Neuronal stem cell (in vitro differentiated cells): ENCODE measurements at regions not wholly inside any gene's neighbourhood (a gene's known extent, or its start where the extent isn't known, plus 50 kb on each side); places are given as distances from the start of the nearest gene placed in this dataset.

Experiments used
- DNase-seq: peaks from one replicate; pipeline ENCODE4 v3.0.0-alpha.2; 2013; ENCODE audit warnings: low spot score
- H2AFZ ChIP-seq: one replicate; pipeline ENCODE4 v1.6.1; 2013; ENCODE audit warnings: mild to moderate bottlenecking, low read length, inconsistent platforms
- H2AK5ac ChIP-seq: 2 replicates; pipeline ENCODE4 v1.6.1; 2013; ENCODE audit warnings: low read depth, mild to moderate bottlenecking, inconsistent platforms, low read length, moderate library complexity, mixed read lengths
- H2BK120ac ChIP-seq: 2 replicates; pipeline ENCODE4 v1.6.1; 2013; ENCODE audit warnings: low read depth, mild to moderate bottlenecking, inconsistent platforms, low read length, moderate library complexity, mixed read lengths
- H2BK12ac ChIP-seq: one replicate; pipeline ENCODE4 v1.6.1; 2013; ENCODE audit warnings: low read length, inconsistent platforms
- H2BK15ac ChIP-seq: 2 replicates; pipeline ENCODE4 v1.6.1; 2013; ENCODE audit warnings: mild to moderate bottlenecking, low read length, inconsistent platforms, mixed read lengths
- H2BK5ac ChIP-seq: one replicate; pipeline ENCODE4 v1.6.1; 2013; ENCODE audit warnings: inconsistent platforms, mild to moderate bottlenecking, low read length, moderate library complexity
- H3K14ac ChIP-seq: one replicate; pipeline ENCODE4 v1.6.1; 2013; ENCODE audit warnings: low read length, inconsistent platforms
- H3K18ac ChIP-seq: 2 replicates; pipeline ENCODE4 v1.6.1; 2013; ENCODE audit warnings: low read length, inconsistent platforms
- H3K23ac ChIP-seq: 2 replicates; pipeline ENCODE4 v1.6.1; 2013; ENCODE audit warnings: low read depth, mild to moderate bottlenecking, mixed read lengths, low read length, inconsistent platforms; ENCODE audit not compliant: poor library complexity
- H3K27ac ChIP-seq: replicated peaks from 3 replicates; pipeline ENCODE4 v1.5.1; 2013; ENCODE audit warnings: low read length, inconsistent platforms
- H3K27me3 ChIP-seq, 3 experiments: 2 replicates each; pipeline ENCODE4 v1.6.1; 2013; ENCODE audit warnings: low read length in 3 of 3, mild to moderate bottlenecking in 2 of 3, inconsistent platforms in 1 of 3, low read depth in 1 of 3, mixed read lengths in 1 of 3, moderate library complexity in 1 of 3; ENCODE audit not compliant: control insufficient read depth in 3 of 3, insufficient read depth in 3 of 3
- H3K36me3 ChIP-seq, 2 donors: replicated peaks in 1 of 2; 2 replicates each; pipeline ENCODE4 v1.6.1; 2013; ENCODE audit warnings: low read length in 2 of 2; ENCODE audit not compliant: control insufficient read depth in 2 of 2, insufficient read depth in 2 of 2
- H3K4ac ChIP-seq: 2 replicates; pipeline ENCODE4 v1.6.1; 2013; ENCODE audit warnings: inconsistent platforms, mild to moderate bottlenecking, low read length, moderate library complexity
- H3K4me1 ChIP-seq, 2 donors: 1 replicate in 1 of 2; 2 replicates in 1 of 2; pipeline ENCODE4 v1.6.1; 2013; ENCODE audit warnings: low read length in 2 of 2, low read depth in 1 of 2; ENCODE audit not compliant: control insufficient read depth in 2 of 2, insufficient read depth in 1 of 2
- H3K4me2 ChIP-seq: one replicate; pipeline ENCODE4 v1.6.1; 2013; ENCODE audit warnings: mild to moderate bottlenecking, low read length, inconsistent platforms; ENCODE audit not compliant: insufficient read depth, poor library complexity, severe bottlenecking
- H3K4me3 ChIP-seq, 2 donors: 2 replicates each; pipeline ENCODE4 v1.5.1; 2013; ENCODE audit warnings: low read length in 2 of 2, mild to moderate bottlenecking in 2 of 2, inconsistent platforms in 1 of 2, moderate library complexity in 1 of 2
- H3K79me1 ChIP-seq: one replicate; pipeline ENCODE4 v1.6.1; 2013; ENCODE audit warnings: low read depth, mild to moderate bottlenecking, inconsistent platforms, low read length, moderate library complexity
- H3K9ac ChIP-seq: one replicate; pipeline ENCODE4 v1.6.1; 2013; ENCODE audit warnings: mild to moderate bottlenecking, low read depth, low read length, inconsistent platforms; ENCODE audit not compliant: poor library complexity
- H3K9me3 ChIP-seq, 2 donors: replicated peaks in 1 of 2; 2 replicates each; pipeline versions ENCODE3 to v1.6.1; 2013; ENCODE audit warnings: low read length in 2 of 2, mild to moderate bottlenecking in 2 of 2, inconsistent platforms in 1 of 2, low read depth in 1 of 2, mixed read lengths in 1 of 2, moderate library complexity in 1 of 2; ENCODE audit not compliant: control insufficient read depth in 2 of 2, insufficient read depth in 1 of 2
- H4K8ac ChIP-seq: one replicate; pipeline ENCODE4 v1.6.1; 2013; ENCODE audit warnings: low read depth, mild to moderate bottlenecking, inconsistent platforms, low read length, moderate library complexity
- H4K91ac ChIP-seq: one replicate; pipeline ENCODE4 v1.6.1; 2013; ENCODE audit warnings: low read length, low read depth, mild to moderate bottlenecking, inconsistent platforms; ENCODE audit not compliant: poor library complexity
- WGBS, 2 donors: extraction: QIAGEN DNeasy Blood & Tissue Kit; methylation state at CpG; one replicate each; pipeline ENCODE4 v1.1.7; 2013; ENCODE audit warnings: missing lambda C conversion rate in 2 of 2, mixed read lengths in 1 of 2; ENCODE audit not compliant: insufficient read length in 2 of 2, insufficient replicate concordance in 1 of 2; ENCODE audit errors: extremely low coverage in 2 of 2; 5-methylcytosine and 5-hydroxymethylcytosine counted together

DNA sequence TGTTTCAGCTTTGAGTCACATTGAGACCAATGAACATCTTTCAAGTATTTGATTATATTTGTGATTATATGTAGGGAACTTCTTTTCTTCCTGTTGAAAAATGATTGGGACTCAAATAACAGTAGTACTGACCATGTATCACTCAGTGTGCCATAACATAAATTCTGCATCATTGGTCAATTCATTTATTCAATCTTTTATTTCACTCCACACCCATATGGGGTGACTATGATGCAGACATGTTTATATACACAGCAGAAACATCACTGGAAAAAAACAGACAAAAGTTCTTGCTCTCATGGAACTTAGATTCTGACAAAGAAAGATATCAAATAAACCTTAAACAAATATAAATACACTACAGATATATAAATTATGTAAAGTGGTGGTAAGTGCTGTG is 74.7 kb upstream of the ANXA1 start:
- Histone ChIP-seq H4K8ac (no peak overlapping the region), H3K4me1 (peaks cover 0 to 5% of the 10 kb centered on the region in 2 donors), H2BK12ac (no peak overlapping the region), H3K36me3 (no peaks in the 10 kb centered on the region), H4K91ac (no peak overlapping the region), H3K79me1 (no peaks in the 10 kb centered on the region), H2AK5ac (no peak overlapping the region), H2AFZ (no peak overlapping the region), H2BK5ac (no peak overlapping the region), H3K4me3 (no peak overlapping the region), H2BK15ac (no peak overlapping the region), H3K9me3 (no peaks in the 10 kb centered on the region), H3K23ac (no peak overlapping the region), H3K14ac (no peak overlapping the region), H3K27me3 (no peaks in the 10 kb centered on the region), H3K27ac (no peak overlapping the region), H3K4me2 (no peak overlapping the region), H3K18ac (no peak overlapping the region), H2BK120ac (no peak overlapping the region), H3K4ac (no peak overlapping the region), H3K9ac (no peak overlapping the region)
- DNase-seq = no peak

DNA sequence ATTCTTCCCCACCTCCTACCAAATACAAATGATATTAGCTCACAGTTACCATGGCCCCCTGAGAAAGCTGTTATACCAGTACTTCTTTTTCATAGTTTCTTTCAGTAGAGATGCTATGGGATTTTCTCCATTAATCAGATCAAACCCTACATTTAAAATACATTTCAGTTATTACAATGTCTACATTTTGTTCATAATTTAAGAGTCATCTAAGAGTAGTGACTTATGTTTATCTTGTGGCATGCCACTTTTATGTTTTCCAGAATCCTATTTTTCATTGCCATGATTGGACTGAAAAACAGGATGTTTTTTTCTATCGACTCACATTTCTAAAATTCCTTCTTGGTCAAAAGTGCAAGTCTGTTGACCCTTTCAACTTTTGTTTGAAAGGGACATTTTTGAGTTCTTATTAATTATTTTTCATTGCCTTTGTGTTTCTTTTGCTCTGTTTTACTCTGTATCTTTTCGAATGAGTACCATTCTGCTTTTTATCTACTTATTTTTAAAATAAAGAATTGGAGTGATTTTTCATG is 77.4 kb upstream of the ANXA1 start:
- no CpG with 5 or more reads among the region's 2 CpGs for WGBS, 2 donors
- H3K9me3 ChIP-seq = no peaks in the 10 kb centered on the region
- H2BK12ac ChIP-seq = no peak overlapping the region
- H2AK5ac ChIP-seq = no peak overlapping the region
- H4K91ac ChIP-seq = no peak overlapping the region
- H3K4me1 ChIP-seq = no peaks in the 10 kb centered on the region
- H3K4ac ChIP-seq = no peak overlapping the region
- H3K4me3 ChIP-seq = no peak overlapping the region
- H2AFZ ChIP-seq = no peak overlapping the region
- no peak overlapping the region for H4K8ac ChIP-seq
- H2BK15ac ChIP-seq = no peak overlapping the region
- H3K79me1 ChIP-seq = no peaks in the 10 kb centered on the region
- H3K14ac ChIP-seq = no peak overlapping the region
- H3K4me2 ChIP-seq = no peak overlapping the region
- H3K9ac ChIP-seq = no peak overlapping the region
- H3K18ac ChIP-seq = no peak overlapping the region
- no peak overlapping the region for H3K23ac ChIP-seq
- no peak for DNase-seq
- no peaks in the 10 kb centered on the region for H3K27me3 ChIP-seq
- no peak overlapping the region for H3K27ac ChIP-seq
- no peak overlapping the region for H2BK120ac ChIP-seq
- no peaks in the 10 kb centered on the region for H3K36me3 ChIP-seq
- H2BK5ac ChIP-seq = no peak overlapping the region

DNA sequence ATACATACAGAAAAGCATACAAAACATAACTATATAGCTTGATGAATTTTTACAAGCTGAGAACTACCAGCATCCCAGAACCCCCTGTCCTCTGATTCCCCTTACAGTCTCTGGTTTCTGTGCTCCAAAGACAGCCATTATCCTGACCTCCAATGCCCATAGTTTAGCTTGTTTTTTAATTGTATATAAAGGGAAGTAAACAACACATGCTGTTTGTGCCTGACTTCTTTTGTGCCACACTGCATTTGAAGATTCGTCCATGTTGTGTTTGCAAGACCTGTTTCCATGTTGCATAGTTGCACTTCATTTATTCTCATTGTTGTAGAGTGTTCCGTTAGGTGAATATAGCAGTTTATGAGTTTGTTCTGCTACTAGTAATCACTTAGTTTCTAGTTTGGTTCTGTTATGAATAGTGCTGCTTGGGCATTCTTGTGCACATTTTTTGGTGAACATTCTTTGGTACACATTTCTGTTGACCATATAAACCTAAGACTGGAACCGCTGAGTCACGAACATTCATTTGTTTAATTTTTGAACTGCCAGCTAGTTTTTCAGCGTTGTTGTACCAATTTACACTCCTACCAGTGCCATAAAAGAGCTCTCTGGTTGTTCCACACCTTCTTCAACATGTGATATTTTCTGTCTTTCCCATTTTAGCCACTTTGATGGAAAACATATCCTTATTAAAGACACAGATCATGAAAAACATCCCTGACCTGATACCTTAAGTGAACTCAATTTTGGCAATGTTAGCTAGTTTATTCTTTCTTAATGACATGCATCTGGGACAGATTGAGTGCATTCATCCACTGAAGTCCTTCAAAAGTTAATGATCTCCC is 78.1 kb upstream of the ANXA1 start:
- Histone ChIP-seq H3K9ac (no peak overlapping the region), H3K36me3 (no peaks in the 10 kb centered on the region), H2BK5ac (no peak overlapping the region), H3K27ac (no peak overlapping the region), H3K9me3 (no peaks in the 10 kb centered on the region), H2BK120ac (no peak overlapping the region), H3K18ac (no peak overlapping the region), H3K23ac (no peak overlapping the region), H3K4me1 (no peaks in the 10 kb centered on the region), H3K4me2 (no peak overlapping the region), H3K27me3 (no peaks in the 10 kb centered on the region), H4K91ac (no peak overlapping the region), H3K79me1 (no peaks in the 10 kb centered on the region), H2BK12ac (no peak overlapping the region), H4K8ac (no peak overlapping the region), H3K4me3 (no peak overlapping the region), H2BK15ac (no peak overlapping the region), H2AK5ac (no peak overlapping the region), H3K4ac (no peak overlapping the region), H3K14ac (no peak overlapping the region), H2AFZ (no peak overlapping the region)
- no CpG with 5 or more reads among the region's 5 CpGs for WGBS, 2 donors
- DNase-seq = no peak

DNA sequence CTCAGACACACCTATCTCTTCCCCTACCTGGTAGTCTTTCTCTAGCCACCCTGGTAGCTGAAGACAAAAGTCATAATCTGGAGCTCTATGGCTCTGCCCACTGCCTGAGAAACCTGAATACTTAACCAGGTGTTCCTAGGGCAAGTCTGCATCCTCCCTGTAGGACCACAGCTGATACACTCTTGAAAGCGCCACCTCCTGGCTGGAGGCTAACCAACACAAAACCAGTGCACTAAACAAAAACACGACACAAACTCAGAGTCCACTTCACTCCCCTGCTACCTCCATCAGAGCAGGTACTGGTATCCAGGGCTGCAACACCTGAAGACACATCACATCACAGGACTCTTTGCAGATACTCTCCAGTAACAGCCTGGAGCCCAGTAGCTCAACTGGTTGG is 84.6 kb upstream of the ANXA1 start:
- H2BK120ac ChIP-seq = no peak overlapping the region
- H4K8ac ChIP-seq = no peak overlapping the region
- no peaks in the 10 kb centered on the region for H3K4me1 ChIP-seq
- no peak overlapping the region for H3K27ac ChIP-seq
- H3K4ac ChIP-seq = no peak overlapping the region
- H3K4me3 ChIP-seq = no peak overlapping the region
- no peak overlapping the region for H4K91ac ChIP-seq
- no peak overlapping the region for H3K14ac ChIP-seq
- H2BK15ac ChIP-seq = no peak overlapping the region
- no peaks in the 10 kb centered on the region for H3K36me3 ChIP-seq
- WGBS, 2 donors = no CpG with 5 or more reads among the region's 2 CpGs
- H2BK5ac ChIP-seq = no peak overlapping the region
- no peak overlapping the region for H3K9ac ChIP-seq
- no peak overlapping the region for H2AK5ac ChIP-seq
- no peak overlapping the region for H2AFZ ChIP-seq
- H3K18ac ChIP-seq = no peak overlapping the region
- H3K23ac ChIP-seq = no peak overlapping the region
- no peaks in the 10 kb centered on the region for H3K9me3 ChIP-seq
- H3K27me3 ChIP-seq = no peaks in the 10 kb centered on the region
- H3K79me1 ChIP-seq = no peaks in the 10 kb centered on the region
- no peak overlapping the region for H2BK12ac ChIP-seq
- H3K4me2 ChIP-seq = no peak overlapping the region
- DNase-seq = no peak
